B cell (primary cell): ENCODE measurements at regions not wholly inside any gene's neighbourhood (a gene's known extent, or its start where the extent isn't known, plus 50 kb on each side); places are given as distances from the start of the nearest gene placed in this dataset.

Experiments used
- EZH2 ChIP-seq: IDR thresholded peaks from 2 replicates; pipeline ENCODE4 v1.6.1; 2012; ENCODE audit warnings: borderline replicate concordance, low read depth, mild to moderate bottlenecking, moderate library complexity, low read length; ENCODE audit not compliant: insufficient read depth, poor library complexity, severe bottlenecking
- TF ChIP-seq, protein P1 (sequence below): fragments of 200-600 bp; IDR thresholded peaks from one replicate; pipeline ENCODE4 v1.8.0; 2022; ENCODE audit warnings: antibody characterized with exemption, mild to moderate bottlenecking

- TF ChIP-seq, protein P1, sequence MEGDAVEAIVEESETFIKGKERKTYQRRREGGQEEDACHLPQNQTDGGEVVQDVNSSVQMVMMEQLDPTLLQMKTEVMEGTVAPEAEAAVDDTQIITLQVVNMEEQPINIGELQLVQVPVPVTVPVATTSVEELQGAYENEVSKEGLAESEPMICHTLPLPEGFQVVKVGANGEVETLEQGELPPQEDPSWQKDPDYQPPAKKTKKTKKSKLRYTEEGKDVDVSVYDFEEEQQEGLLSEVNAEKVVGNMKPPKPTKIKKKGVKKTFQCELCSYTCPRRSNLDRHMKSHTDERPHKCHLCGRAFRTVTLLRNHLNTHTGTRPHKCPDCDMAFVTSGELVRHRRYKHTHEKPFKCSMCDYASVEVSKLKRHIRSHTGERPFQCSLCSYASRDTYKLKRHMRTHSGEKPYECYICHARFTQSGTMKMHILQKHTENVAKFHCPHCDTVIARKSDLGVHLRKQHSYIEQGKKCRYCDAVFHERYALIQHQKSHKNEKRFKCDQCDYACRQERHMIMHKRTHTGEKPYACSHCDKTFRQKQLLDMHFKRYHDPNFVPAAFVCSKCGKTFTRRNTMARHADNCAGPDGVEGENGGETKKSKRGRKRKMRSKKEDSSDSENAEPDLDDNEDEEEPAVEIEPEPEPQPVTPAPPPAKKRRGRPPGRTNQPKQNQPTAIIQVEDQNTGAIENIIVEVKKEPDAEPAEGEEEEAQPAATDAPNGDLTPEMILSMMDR: no peak
- TF ChIP-seq EZH2: no peak
Observed at GRCh38 chr7:68311958-68312357, 1286.3 kb upstream of the AUTS2 start.
